SK-N-SH (cell line): ENCODE measurements at regions not wholly inside any gene's neighbourhood (a gene's known extent, or its start where the extent isn't known, plus 50 kb on each side); places are given as distances from the start of the nearest gene placed in this dataset.
A peak's percentile ranks its signal among the peaks of the same experiment; 100 is the strongest.

Source experiments
- EP300 ChIP-seq, 2 experiments: IDR thresholded peaks; 2 replicates each; pipeline versions ENCODE4 v1.4.0 to v1.6.1; 2012; ENCODE audit warnings: borderline replicate concordance in 1 of 2, low read depth in 1 of 2, low read length in 1 of 2
- FOXJ3 ChIP-seq: sonication (generic); formaldehyde crosslinking; IDR thresholded peaks from 2 replicates; pipeline ENCODE4 v1.5.1; 2020; ENCODE audit warnings: mild to moderate bottlenecking, missing genetic modification reagents
- FOXM1 ChIP-seq: IDR thresholded peaks from 2 replicates; pipeline ENCODE4 v1.4.0; 2012; ENCODE audit warnings: low read depth, mild to moderate bottlenecking
- MXI1 ChIP-seq: IDR thresholded peaks from 2 replicates; pipeline ENCODE4 v1.6.1; 2012; ENCODE audit warnings: mild to moderate bottlenecking, low read depth, low read length, improper control_type of control experiment
- YY1 ChIP-seq: IDR thresholded peaks from 2 replicates; pipeline ENCODE4 v1.4.0; 2012; ENCODE audit warnings: low read depth, mild to moderate bottlenecking
- TF ChIP-seq, protein P1 (sequence below): fragments of 200-600 bp; sonication (generic); IDR thresholded peaks from 2 replicates; pipeline ENCODE4 v1.6.1; 2017; ENCODE audit warnings: antibody characterized with exemption, mild to moderate bottlenecking, moderate library complexity
- TF ChIP-seq, protein P2 (sequence below): IDR thresholded peaks from 2 replicates; pipeline ENCODE4 v1.4.0; 2012; ENCODE audit warnings: low read depth, borderline replicate concordance

DNA sequence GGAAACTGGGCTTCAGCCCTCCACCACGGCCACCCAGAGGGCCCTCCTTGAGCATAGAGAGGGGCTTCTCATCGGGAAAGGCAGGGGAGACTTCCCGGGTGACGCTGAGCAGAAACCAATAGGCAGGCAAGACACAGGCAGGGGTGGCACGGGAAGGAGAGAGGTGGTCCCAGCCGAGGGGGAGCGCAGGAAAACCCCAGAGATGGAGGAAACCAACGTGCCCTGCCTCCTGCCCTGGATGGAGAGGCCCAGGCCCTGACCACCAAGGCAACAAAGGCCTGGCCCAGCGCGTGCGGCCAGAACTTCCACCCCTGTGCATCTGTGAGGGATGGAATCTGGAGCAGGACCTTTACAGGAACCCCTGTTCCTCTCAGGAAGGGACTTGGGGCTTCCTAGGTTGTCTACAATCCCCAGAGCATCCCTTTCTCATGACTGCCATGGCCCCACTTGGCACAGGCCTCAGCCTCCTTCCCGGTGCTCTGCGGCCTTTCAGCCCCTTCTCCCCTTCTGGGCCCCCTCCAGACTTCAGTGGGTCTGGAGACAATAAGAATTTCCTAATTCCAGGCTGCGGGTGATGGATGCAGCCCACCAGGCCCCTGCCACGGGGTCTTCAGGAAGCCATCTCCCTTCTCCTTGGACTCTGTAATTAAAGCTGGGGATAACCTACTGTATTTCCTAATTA is 137.0 kb upstream of the RET start:
- no peak for TF ChIP-seq FOXM1
- TF ChIP-seq, protein P1, sequence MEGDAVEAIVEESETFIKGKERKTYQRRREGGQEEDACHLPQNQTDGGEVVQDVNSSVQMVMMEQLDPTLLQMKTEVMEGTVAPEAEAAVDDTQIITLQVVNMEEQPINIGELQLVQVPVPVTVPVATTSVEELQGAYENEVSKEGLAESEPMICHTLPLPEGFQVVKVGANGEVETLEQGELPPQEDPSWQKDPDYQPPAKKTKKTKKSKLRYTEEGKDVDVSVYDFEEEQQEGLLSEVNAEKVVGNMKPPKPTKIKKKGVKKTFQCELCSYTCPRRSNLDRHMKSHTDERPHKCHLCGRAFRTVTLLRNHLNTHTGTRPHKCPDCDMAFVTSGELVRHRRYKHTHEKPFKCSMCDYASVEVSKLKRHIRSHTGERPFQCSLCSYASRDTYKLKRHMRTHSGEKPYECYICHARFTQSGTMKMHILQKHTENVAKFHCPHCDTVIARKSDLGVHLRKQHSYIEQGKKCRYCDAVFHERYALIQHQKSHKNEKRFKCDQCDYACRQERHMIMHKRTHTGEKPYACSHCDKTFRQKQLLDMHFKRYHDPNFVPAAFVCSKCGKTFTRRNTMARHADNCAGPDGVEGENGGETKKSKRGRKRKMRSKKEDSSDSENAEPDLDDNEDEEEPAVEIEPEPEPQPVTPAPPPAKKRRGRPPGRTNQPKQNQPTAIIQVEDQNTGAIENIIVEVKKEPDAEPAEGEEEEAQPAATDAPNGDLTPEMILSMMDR = no peak
- TF ChIP-seq, protein P2, sequence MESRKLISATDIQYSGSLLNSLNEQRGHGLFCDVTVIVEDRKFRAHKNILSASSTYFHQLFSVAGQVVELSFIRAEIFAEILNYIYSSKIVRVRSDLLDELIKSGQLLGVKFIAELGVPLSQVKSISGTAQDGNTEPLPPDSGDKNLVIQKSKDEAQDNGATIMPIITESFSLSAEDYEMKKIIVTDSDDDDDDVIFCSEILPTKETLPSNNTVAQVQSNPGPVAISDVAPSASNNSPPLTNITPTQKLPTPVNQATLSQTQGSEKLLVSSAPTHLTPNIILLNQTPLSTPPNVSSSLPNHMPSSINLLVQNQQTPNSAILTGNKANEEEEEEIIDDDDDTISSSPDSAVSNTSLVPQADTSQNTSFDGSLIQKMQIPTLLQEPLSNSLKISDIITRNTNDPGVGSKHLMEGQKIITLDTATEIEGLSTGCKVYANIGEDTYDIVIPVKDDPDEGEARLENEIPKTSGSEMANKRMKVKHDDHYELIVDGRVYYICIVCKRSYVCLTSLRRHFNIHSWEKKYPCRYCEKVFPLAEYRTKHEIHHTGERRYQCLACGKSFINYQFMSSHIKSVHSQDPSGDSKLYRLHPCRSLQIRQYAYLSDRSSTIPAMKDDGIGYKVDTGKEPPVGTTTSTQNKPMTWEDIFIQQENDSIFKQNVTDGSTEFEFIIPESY = no peak
- TF ChIP-seq MXI1 = 0 out of 2 replicates have a peak, but pooled peaks have one; percentile 3
- no peak for TF ChIP-seq FOXJ3 (CRISPR knock-in tag)
- TF ChIP-seq YY1 = no peak
- TF ChIP-seq EP300 (IDR thresholded peaks at IDR 0.05; ENCODE audit: borderline replicate concordance in 1 of 2, low read depth in 1 of 2, low read length in 1 of 2) = no peak
